ENCODE measurements at regions not wholly inside any gene's neighbourhood (a gene's known extent, or its start where the extent isn't known, plus 50 kb on each side); places are given as distances from the start of the nearest gene placed in this dataset.

GRCh38 chr4:137206781-137207180 is 325.5 kb downstream of the PCDH18 start:
- H3K36me3 ChIP-seq (ENCODE audit: control insufficient read depth, insufficient read depth, low read length) = no peaks in the 10 kb centered on the region
- ATAC-seq (no peak), DNase-seq (ENCODE audit: low read depth, low spot score) (no peak)
- TF ChIP-seq TCF7L2 (IDR thresholded peaks at IDR 0.05; ENCODE audit: low read depth, low read length) = no peak
- no peak for TF ChIP-seq SIN3A (IDR thresholded peaks at IDR 0.05; ENCODE audit: borderline replicate concordance, insufficient read depth, low read depth, low read length)
- no peak for TF ChIP-seq REST (IDR thresholded peaks at IDR 0.05; ENCODE audit: insufficient read depth in 1 of 2, low read depth in 2 of 2, low read length in 1 of 2)
- no peak for TF ChIP-seq POLR2AphosphoS5 (IDR thresholded peaks at IDR 0.05; ENCODE audit: low read depth, low read length)
- TF ChIP-seq CTCF (IDR thresholded peaks at IDR 0.05) = no peak
- no TSS peak for BruUV-seq (replicated peaks)
- H3K4me3 ChIP-seq (ENCODE audit: low read depth in 2 of 2, low read length in 2 of 2) = no peak overlapping the region
- ChIA-PET CTCF (no interaction called here), POLR2A (no interaction called here)
- H3K4me1 ChIP-seq (ENCODE audit: control insufficient read depth, insufficient read depth, low read length) = no peaks in the 10 kb centered on the region
- H3K27ac ChIP-seq (ENCODE audit: low read length) = no peak overlapping the region
- in situ Hi-C loops (cut with HindIII; ENCODE audit: low pct_unique_long_range_greater_than_20kb, low sequenced_read_pairs) = no loop called here
- no peaks in the 10 kb centered on the region for H3K9me3 ChIP-seq (ENCODE audit: control insufficient read depth, insufficient read depth, low read depth, low read length)
- intact Hi-C loops (cut with micrococcal nuclease; ENCODE audit: unreplicated experiment) = no loop called here
- no peaks in the 10 kb centered on the region for H3K27me3 ChIP-seq (ENCODE audit: control insufficient read depth, insufficient read depth, low read length)

GRCh38 chr4:137203601-137204000 is 328.7 kb downstream of the PCDH18 start:
- no peaks in the 10 kb centered on the region for H3K4me1 ChIP-seq (ENCODE audit: control insufficient read depth, insufficient read depth, low read length)
- intact Hi-C loops (cut with micrococcal nuclease; ENCODE audit: unreplicated experiment) (no loop called here), in situ Hi-C loops (cut with HindIII; ENCODE audit: low pct_unique_long_range_greater_than_20kb, low sequenced_read_pairs) (no loop called here)
- no TSS peak for BruUV-seq (replicated peaks)
- no peaks in the 10 kb centered on the region for H3K36me3 ChIP-seq (ENCODE audit: control insufficient read depth, insufficient read depth, low read length)
- TF ChIP-seq REST (IDR thresholded peaks at IDR 0.05; ENCODE audit: insufficient read depth in 1 of 2, low read depth in 2 of 2, low read length in 1 of 2) (no peak), CTCF (IDR thresholded peaks at IDR 0.05) (no peak), SIN3A (IDR thresholded peaks at IDR 0.05; ENCODE audit: borderline replicate concordance, insufficient read depth, low read depth, low read length) (no peak), POLR2AphosphoS5 (IDR thresholded peaks at IDR 0.05; ENCODE audit: low read depth, low read length) (no peak), TCF7L2 (IDR thresholded peaks at IDR 0.05; ENCODE audit: low read depth, low read length) (no peak)
- DNase-seq (ENCODE audit: low read depth, low spot score) (no peak), ATAC-seq (no peak)
- H3K9me3 ChIP-seq (ENCODE audit: control insufficient read depth, insufficient read depth, low read depth, low read length) = no peaks in the 10 kb centered on the region
- no peak overlapping the region for H3K4me3 ChIP-seq (ENCODE audit: low read depth in 2 of 2, low read length in 2 of 2)
- no peaks in the 10 kb centered on the region for H3K27me3 ChIP-seq (ENCODE audit: control insufficient read depth, insufficient read depth, low read length)
- CTCF ChIA-PET = no interaction called here
- POLR2A ChIA-PET = no interaction called here
- no peak overlapping the region for H3K27ac ChIP-seq (ENCODE audit: low read length)

Data from Panc1 (cell line).